K562 (cell line): ENCODE measurements at regions not wholly inside any gene's neighbourhood (a gene's known extent, or its start where the extent isn't known, plus 50 kb on each side); places are given as distances from the start of the nearest gene placed in this dataset.

Experiments used
- ATAC-seq: fragments of 200-7000 bp; cut with Tn5 transposase; 3 replicates; pipeline ENCODE4 v1.9.1; 2020; ENCODE audit warnings: moderate library complexity
- BruUV-seq: library from RNA; stranded (reverse); fragments of 400-500 nt; replicated peaks from 2 replicates; lab custom pipeline; 2021; lab: Mats Ljungman, UMichigan
- CTCF ChIA-PET: fragments of 300-600 bp; formaldehyde crosslinking; extraction: SDS; loops from one replicate; lab custom pipeline; 2021; ENCODE audit warnings: low intra/inter-chr PET ratio; lab: Yijun Ruan, JAX
- POLR2A ChIA-PET: fragments of 300-600, 350-650 bp; sonication (Branson Sonifier 250); formaldehyde crosslinking; extraction: SDS; loops from one replicate; lab custom pipeline; 2021; ENCODE audit warnings: antibody characterized with exemption, inconsistent platforms; lab: Yijun Ruan, JAX
- DNase-seq, 4 experiments: peaks; one replicate each; pipeline versions ENCODE4 v3.0.0 to v3.0.0-alpha.2; 2011 to 2018; ENCODE audit warnings: low spot score in 3 of 4, mixed read lengths in 3 of 4; ENCODE audit errors: extremely low read depth in 1 of 4
- FAIRE-seq: peaks from 2 replicates; lab custom pipeline; 2011; peaks lifted over from hg19 to GRCh38; lab: Jason Lieb, UNC
- H2AFZ ChIP-seq: 2 replicates; pipeline ENCODE4 v1.6.0; 2011; ENCODE audit warnings: low read depth, low read length, control low read depth, inconsistent platforms
- H3K27ac ChIP-seq: fragments of 200-600 bp; 3 replicates; pipeline ENCODE4 v1.8.0; 2011; ENCODE audit warnings: low read depth, mild to moderate bottlenecking, control low read depth, inconsistent platforms, low read length, moderate library complexity, mixed read lengths; ENCODE audit errors: extremely low read depth
- H3K27me3 ChIP-seq, 2 experiments: fragments of 300-600 bp in 1 of 2; 2 replicates in 1 of 2; 3 replicates in 1 of 2; pipeline versions ENCODE4 v1.6.0 to v1.8.0; 2011; ENCODE audit warnings: inconsistent platforms in 2 of 2, low read length in 2 of 2, mild to moderate bottlenecking in 1 of 2, mixed read lengths in 1 of 2, moderate library complexity in 1 of 2; ENCODE audit not compliant: control insufficient read depth in 2 of 2, insufficient read depth in 2 of 2
- H3K36me3 ChIP-seq: fragments of 300-600 bp; 3 replicates; pipeline ENCODE4 v1.8.0; 2011; ENCODE audit warnings: mild to moderate bottlenecking, low read length, inconsistent platforms; ENCODE audit not compliant: control insufficient read depth, insufficient read depth
- H3K4me1 ChIP-seq, 2 experiments: fragments of 200-600 bp in 1 of 2; replicated peaks in 1 of 2; 2 replicates in 1 of 2; 3 replicates in 1 of 2; pipeline versions ENCODE4 v1.5.1 to v1.8.0; 2011; ENCODE audit warnings: inconsistent platforms in 2 of 2, low read length in 2 of 2, mild to moderate bottlenecking in 1 of 2, mixed read lengths in 1 of 2, moderate library complexity in 1 of 2; ENCODE audit not compliant: control insufficient read depth in 2 of 2, insufficient read depth in 2 of 2
- H3K4me2 ChIP-seq: 2 replicates; pipeline ENCODE4 v1.6.1; 2011; ENCODE audit warnings: low read length, control low read depth, inconsistent platforms, mixed read lengths; ENCODE audit not compliant: insufficient read depth
- H3K4me3 ChIP-seq: fragments of 200-600 bp; sonication (generic), shearing (Covaris generic); 2 replicates; pipeline ENCODE4 v1.5.1; 2016; ENCODE audit warnings: control low read depth, inconsistent platforms
- H3K79me2 ChIP-seq: fragments of 200-600 bp; 3 replicates; pipeline ENCODE4 v1.8.0; 2011; ENCODE audit warnings: low read length, inconsistent platforms; ENCODE audit not compliant: control insufficient read depth, insufficient read depth
- H3K9ac ChIP-seq, 2 experiments: 2 replicates each; pipeline versions ENCODE4 v1.6.0 to v1.6.1; 2011; ENCODE audit warnings: low read depth in 2 of 2, low read length in 2 of 2, control low read depth in 1 of 2, inconsistent platforms in 1 of 2, mild to moderate bottlenecking in 1 of 2, mixed read lengths in 1 of 2; ENCODE audit not compliant: insufficient read depth in 1 of 2
- H3K9me1 ChIP-seq: one replicate; pipeline ENCODE4 v1.6.0; 2011; ENCODE audit warnings: inconsistent platforms, mild to moderate bottlenecking, low read length, moderate library complexity; ENCODE audit not compliant: control insufficient read depth, insufficient read depth
- H3K9me3 ChIP-seq: replicated peaks from 2 replicates; pipeline ENCODE4 v1.5.1; 2011; ENCODE audit warnings: low read depth, low read length, inconsistent platforms; ENCODE audit not compliant: control insufficient read depth, insufficient read depth
- H4K20me1 ChIP-seq: replicated peaks from 2 replicates; pipeline ENCODE4 v1.6.1; 2011; ENCODE audit warnings: low read length, inconsistent platforms, mixed read lengths; ENCODE audit not compliant: control insufficient read depth, insufficient read depth
- CREB3L1 ChIP-seq: fragments of 450-650 bp; IDR thresholded peaks from 2 replicates; pipeline ENCODE4 v1.6.1; 2014; ENCODE audit warnings: low read depth, mild to moderate bottlenecking, moderate library complexity, borderline replicate concordance
- KLF10 ChIP-seq: fragments of 250-450 bp; sonication (Bioruptor Pico); IDR thresholded peaks from 2 replicates; pipeline ENCODE4 v1.6.1; 2021; ENCODE audit warnings: matching md5 sums
- MLX ChIP-seq, 2 experiments: fragments of 450-650 bp in 1 of 2; sonication (generic) in 1 of 2; formaldehyde crosslinking; conservative IDR thresholded peaks; 2 replicates each; pipeline versions ENCODE4 v1.4.0 to v1.8.1; 2020 to 2022; ENCODE audit warnings: mild to moderate bottlenecking in 1 of 2, missing genetic modification reagents in 1 of 2
- NFIX ChIP-seq: fragments of 250-450 bp; sonication (Bioruptor Pico); IDR thresholded peaks from 2 replicates; pipeline ENCODE4 v1.4.0; 2020; ENCODE audit warnings: low read depth, mild to moderate bottlenecking, moderate library complexity
- POLR3G ChIP-seq: IDR thresholded peaks from 2 replicates; pipeline ENCODE4 v1.6.1; 2011; ENCODE audit not compliant: insufficient read length, insufficient replicate concordance; ENCODE audit errors: extremely low read depth
- PTBP1 ChIP-seq: fragments of 200-400 bp; formaldehyde crosslinking; IDR thresholded peaks from 2 replicates; pipeline ENCODE4 v1.6.1; 2017; ENCODE audit warnings: low read depth, low read length
- RAD21 ChIP-seq, 2 experiments: fragments of 250-450 bp in 1 of 2; fragments of 450-650 bp in 1 of 2; sonication (Bioruptor Pico) in 1 of 2; formaldehyde crosslinking in 1 of 2; IDR thresholded peaks in 1 of 2; conservative IDR thresholded peaks in 1 of 2; 2 replicates each; pipeline versions ENCODE4 v1.4.0 to v1.8.0; 2020 to 2022; ENCODE audit warnings: mild to moderate bottlenecking in 2 of 2, moderate library complexity in 1 of 2
- TRIM24 ChIP-seq, 2 experiments: fragments of 450-650 bp; IDR thresholded peaks; 2 replicates each; pipeline ENCODE4 v1.6.1; 2016
- ZHX1 ChIP-seq: fragments of 150-350 bp; conservative IDR thresholded peaks from 2 replicates; pipeline ENCODE4 v1.6.1; 2014; ENCODE audit warnings: low read length
- ZNF232 ChIP-seq: sonication (generic); formaldehyde crosslinking; IDR thresholded peaks from 2 replicates; pipeline ENCODE4 v1.8.0; 2022; ENCODE audit warnings: mild to moderate bottlenecking, missing genetic modification reagents
- ZNF398 ChIP-seq: fragments of 250-450 bp; sonication (Bioruptor Pico); IDR thresholded peaks from 2 replicates; pipeline ENCODE4 v1.8.0; 2021; ENCODE audit warnings: moderate library complexity, mild to moderate bottlenecking, inconsistent platforms
- ZNF512 ChIP-seq: IDR thresholded peaks from 2 replicates; pipeline ENCODE4 v1.6.1; 2016; ENCODE audit warnings: missing genetic modification characterization, missing compliant biosample characterization
- ZNF76 ChIP-seq: fragments of 250-450 bp; sonication (Bioruptor Pico); IDR thresholded peaks from 2 replicates; pipeline ENCODE4 v1.4.0; 2020; ENCODE audit warnings: mild to moderate bottlenecking, moderate library complexity, borderline replicate concordance
- ZNF77 ChIP-seq: fragments of 250-450 bp; sonication (Bioruptor Pico); IDR thresholded peaks from 2 replicates; pipeline ENCODE4 v1.5.0; 2020
- WGBS: fragments of 100-300 bp; shearing (Covaris generic); methylation state at CpG from one replicate; pipeline ENCODE4 v1.1.6; 2016; ENCODE audit warnings: low coverage, mixed read lengths; ENCODE audit not compliant: insufficient coverage; ENCODE audit errors: missing lambda C conversion rate; 5-methylcytosine and 5-hydroxymethylcytosine counted together
- in situ Hi-C: fragments of 300-500 bp; cut with MboI; formaldehyde crosslinking; loops from 4 replicates; pipeline ENCODE4 v1.15.0; 2018; ENCODE audit warnings: inconsistent platforms, mixed read lengths
- intact Hi-C: fragments of 100-400 bp; cut with micrococcal nuclease; formaldehyde crosslinking; loops from 2 replicates; pipeline ENCODE4 v1.14.2; 2022

GRCh38 chr3:191695131-191695814 lies 234.3 kb downstream of the PYDC2 start:
- POLR2A ChIA-PET, result no interaction called here
- TF ChIP-seq ZHX1 (no peak), POLR3G (no peak), PTBP1 (no peak), ZNF398 (CRISPR knock-in tag) (no peak), NFIX (no peak), MLX (CRISPR knock-in tag; conservative IDR thresholded peaks at IDR 0.05) (no peak), KLF10 (CRISPR knock-in tag) (no peak), ZNF512 (no peak), ZNF76 (CRISPR knock-in tag) (no peak), ZNF77 (CRISPR knock-in tag) (no peak), ZNF232 (no peak), RAD21 (CRISPR knock-in tag; conservative IDR thresholded peaks at IDR 0.05 in 1 of 2, IDR thresholded peaks at IDR 0.05 in 1 of 2) (no peak), TRIM24 (IDR thresholded peaks at IDR 0.05) (no peak), CREB3L1 (no peak)
- Histone ChIP-seq H3K4me1 (no peaks in the 10 kb centered on the region), H3K4me2 (no peak overlapping the region), H3K36me3 (no peaks in the 10 kb centered on the region), H3K9me3 (no peaks in the 10 kb centered on the region), H3K9ac (no peak overlapping the region), H4K20me1 (no peaks in the 10 kb centered on the region), H3K9me1 (no peaks in the 10 kb centered on the region), H3K79me2 (no peaks in the 10 kb centered on the region), H2AFZ (no peak overlapping the region), H3K27me3 (no peaks in the 10 kb centered on the region), H3K27ac (no peak overlapping the region), H3K4me3 (no peak overlapping the region)
- ATAC-seq (no peak), FAIRE-seq (no peak), DNase-seq (no peak)
- CTCF ChIA-PET, result no interaction called here
- 4% methylated on average over 7 of the region's 7 CpGs for WGBS
- intact Hi-C loops, result no loop called here
- in situ Hi-C loops, result no loop called here
- no TSS peak for BruUV-seq
